SK-N-MC (cell line): ENCODE measurements at regions not wholly inside any gene's neighbourhood (a gene's known extent, or its start where the extent isn't known, plus 50 kb on each side); places are given as distances from the start of the nearest gene placed in this dataset.

Experiments
- EZH2 ChIP-seq: fragments of 200-600 bp; sonication (generic); IDR thresholded peaks from one replicate; pipeline ENCODE4 v1.6.1; 2017; ENCODE audit warnings: antibody characterized with exemption
- FOXP2 ChIP-seq: optimal IDR thresholded peaks from 2 replicates; pipeline ENCODE3; 2011; ENCODE audit warnings: mild to moderate bottlenecking, moderate library complexity; ENCODE audit not compliant: insufficient read depth; ENCODE audit errors: extremely low read length, control extremely low read depth
- POLR2AphosphoS5 ChIP-seq: IDR thresholded peaks from 2 replicates; pipeline ENCODE4 v1.6.1; 2012; ENCODE audit warnings: mild to moderate bottlenecking, low read depth, low read length, borderline replicate concordance

- no peak for TF ChIP-seq EZH2
- no peak for TF ChIP-seq POLR2AphosphoS5
- TF ChIP-seq FOXP2, result no peak
Observed at GRCh38 chr4:108493596-108493931, 126.8 kb upstream of the RPL34 start.
